Globus pallidus (tissue), 1 donor: ENCODE measurements at regions not wholly inside any gene's neighbourhood (a gene's known extent, or its start where the extent isn't known, plus 50 kb on each side); places are given as distances from the start of the nearest gene placed in this dataset.
A peak's percentile ranks its signal among the peaks of the same experiment; 100 is the strongest.

ENCODE experiments used
- DNase-seq: peaks from one replicate; pipeline ENCODE4 v3.0.0-alpha.2; 2015; ENCODE audit warnings: low spot score

- DNase-seq: no peak
These were observed 215.8 kb upstream of the CDYL start for GRCh38 chr6:4560221-4561077.

GRCh38 chr6:4559281-4559875 lies 216.8 kb upstream of the CDYL start:
- DNase-seq: no peak

GRCh38 chr6:4554645-4555044 lies 221.6 kb upstream of the CDYL start:
- DNase-seq: no peak

- no peak for DNase-seq
These were observed 222.8 kb upstream of the CDYL start for GRCh38 chr6:4553387-4553786.

GRCh38 chr6:4550227-4550597 lies 226.0 kb upstream of the CDYL start:
- no peak for DNase-seq

- DNase-seq: no peak
These were observed 226.5 kb upstream of the CDYL start for GRCh38 chr6:4549556-4550226.

- no peak for DNase-seq
These were observed 230.3 kb upstream of the CDYL start for GRCh38 chr6:4545893-4546292.

- DNase-seq: no peak
These were observed 232.6 kb upstream of the CDYL start for GRCh38 chr6:4543596-4543995.

GRCh38 chr6:4533576-4533975 lies 242.6 kb upstream of the CDYL start:
- no peak for DNase-seq

- DNase-seq: no peak
These were observed 244.8 kb upstream of the CDYL start for GRCh38 chr6:4531406-4531805.

GRCh38 chr6:4522453-4522852 lies 253.8 kb upstream of the CDYL start:
- peak; percentile 14 for DNase-seq

GRCh38 chr6:4521070-4521469 lies 255.1 kb upstream of the CDYL start:
- DNase-seq: no peak

GRCh38 chr6:4518506-4518905 lies 257.7 kb upstream of the CDYL start:
- no peak for DNase-seq

GRCh38 chr6:4516206-4516605 lies 260.0 kb upstream of the CDYL start:
- DNase-seq: no peak

- DNase-seq: no peak
These were observed 262.6 kb upstream of the CDYL start for GRCh38 chr6:4513561-4513960.

- DNase-seq: no peak
These were observed 264.1 kb upstream of the CDYL start for GRCh38 chr6:4512051-4512471.

GRCh38 chr6:4511641-4512020 lies 264.6 kb upstream of the CDYL start:
- no peak for DNase-seq

- no peak for DNase-seq
These were observed 265.1 kb upstream of the CDYL start for GRCh38 chr6:4510906-4511640.

GRCh38 chr6:4510317-4510716 lies 265.9 kb upstream of the CDYL start:
- DNase-seq: peak; percentile 60

GRCh38 chr6:4509506-4509905 lies 266.7 kb upstream of the CDYL start:
- DNase-seq: no peak

GRCh38 chr6:4506792-4507191 lies 269.4 kb upstream of the CDYL start:
- DNase-seq: no peak

- DNase-seq: no peak
These were observed 270.0 kb upstream of the CDYL start for GRCh38 chr6:4506223-4506622.

GRCh38 chr6:4504700-4505099 lies 271.5 kb upstream of the CDYL start:
- no peak for DNase-seq
